T-helper 22 cell (primary cell): ENCODE measurements at regions not wholly inside any gene's neighbourhood (a gene's known extent, or its start where the extent isn't known, plus 50 kb on each side); places are given as distances from the start of the nearest gene placed in this dataset.
"Not testable (repeated sequence)": the region's sequence is repeated elsewhere in the genome, so short reads cannot be mapped to it uniquely, and the experiment has no call there.

Experiments used
- DNase-seq: peaks from one replicate; pipeline ENCODE4 v3.0.0-alpha.2; 2020; ENCODE audit warnings: low read depth

DNA sequence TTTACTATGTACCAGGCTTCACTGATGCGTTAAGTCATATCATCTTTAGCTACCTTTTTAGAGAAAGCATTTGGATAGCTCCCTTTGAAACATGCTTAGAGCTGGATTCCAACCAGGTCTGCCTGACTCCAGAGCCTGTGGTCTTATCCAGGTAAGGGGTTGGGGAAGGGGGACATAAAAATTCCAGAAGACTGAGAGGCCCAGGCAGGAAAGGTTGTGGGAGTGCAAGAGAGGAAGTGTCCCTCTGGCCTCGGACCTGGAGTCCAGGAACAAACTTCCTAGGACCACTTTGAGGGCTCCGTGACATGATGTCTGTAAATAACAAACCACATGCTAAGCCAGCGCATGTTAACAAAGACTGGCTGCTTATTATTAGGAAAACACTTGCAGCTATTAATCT lies 163.0 kb upstream of the KCNG1 start:
- DNase-seq, result no peak

DNA sequence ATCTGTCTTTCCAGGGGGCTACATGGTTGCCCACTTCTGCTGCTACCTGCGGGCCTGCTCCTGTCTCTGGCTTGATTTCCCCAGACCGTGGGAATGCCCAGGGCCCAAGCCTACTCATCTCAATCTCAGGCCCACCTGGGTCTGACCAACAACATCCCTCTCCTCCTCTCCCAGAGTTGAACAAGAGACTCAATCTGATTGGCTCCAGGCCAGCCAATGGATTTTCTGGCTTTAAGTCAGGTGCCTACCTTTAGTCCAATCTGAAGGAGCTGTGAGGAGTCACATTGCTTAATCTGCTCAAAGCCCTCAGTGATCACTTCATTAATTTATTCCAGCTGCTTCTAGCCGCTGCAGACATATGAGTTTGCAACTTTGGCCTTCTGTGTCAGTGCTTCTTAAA lies 162.4 kb upstream of the KCNG1 start:
- no peak for DNase-seq

DNA sequence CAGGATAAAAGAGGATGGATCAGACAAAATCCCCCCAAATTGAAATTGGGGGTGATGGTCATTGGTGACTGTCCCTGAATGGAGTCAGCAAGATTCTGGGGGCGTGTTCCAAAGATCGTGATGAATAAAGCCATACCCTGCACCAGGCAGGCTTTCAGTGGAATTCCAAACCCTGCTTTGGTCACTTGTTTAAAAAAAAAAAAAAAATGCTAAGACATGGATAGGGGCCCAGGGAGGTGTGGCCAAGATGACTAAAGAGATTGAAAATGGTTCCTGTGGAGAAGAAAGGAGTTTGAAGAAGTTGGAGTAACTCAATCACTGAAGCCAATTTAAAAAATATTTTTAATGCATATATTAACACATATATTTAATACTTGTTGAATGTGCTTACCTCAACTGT lies 161.4 kb upstream of the KCNG1 start:
- DNase-seq, result no peak

DNA sequence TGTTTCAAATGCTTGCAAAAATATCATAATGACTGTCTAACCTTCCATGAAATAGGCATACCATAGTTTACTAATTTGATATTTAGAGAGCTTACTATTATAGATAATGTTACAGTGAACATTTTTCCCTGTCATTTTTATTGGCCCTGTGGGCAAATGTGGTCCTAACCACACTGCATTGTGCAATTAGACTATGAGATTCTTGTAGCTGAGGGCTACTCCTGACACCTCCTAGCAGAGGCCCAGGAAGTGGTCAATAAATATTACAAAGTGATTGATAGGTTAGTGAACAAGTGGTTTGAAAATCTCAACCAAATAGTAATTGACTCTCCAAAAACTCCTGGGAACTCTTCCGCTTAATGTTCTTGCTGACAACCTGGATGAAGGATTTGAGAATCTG lies 160.5 kb upstream of the KCNG1 start:
- DNase-seq, result no peak

DNA sequence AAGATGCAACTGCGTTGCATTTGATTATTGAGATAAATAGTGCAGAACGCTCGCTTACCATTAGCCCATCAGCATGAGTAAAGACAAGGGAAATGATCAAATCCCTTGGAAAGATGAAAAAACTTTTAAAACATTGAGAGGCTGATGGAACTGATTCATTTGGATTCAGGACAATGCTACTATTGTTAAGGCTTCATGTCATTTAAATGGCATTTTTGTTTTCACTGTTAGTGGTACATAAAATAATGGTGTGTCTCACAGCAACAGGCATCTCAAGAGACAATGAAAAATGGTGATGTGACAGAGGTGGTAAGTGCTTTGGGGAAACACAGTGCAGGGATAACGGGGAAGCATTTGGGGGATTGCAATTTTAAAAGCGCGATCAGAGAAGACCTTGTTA lies 159.7 kb upstream of the KCNG1 start:
- no peak for DNase-seq

DNA sequence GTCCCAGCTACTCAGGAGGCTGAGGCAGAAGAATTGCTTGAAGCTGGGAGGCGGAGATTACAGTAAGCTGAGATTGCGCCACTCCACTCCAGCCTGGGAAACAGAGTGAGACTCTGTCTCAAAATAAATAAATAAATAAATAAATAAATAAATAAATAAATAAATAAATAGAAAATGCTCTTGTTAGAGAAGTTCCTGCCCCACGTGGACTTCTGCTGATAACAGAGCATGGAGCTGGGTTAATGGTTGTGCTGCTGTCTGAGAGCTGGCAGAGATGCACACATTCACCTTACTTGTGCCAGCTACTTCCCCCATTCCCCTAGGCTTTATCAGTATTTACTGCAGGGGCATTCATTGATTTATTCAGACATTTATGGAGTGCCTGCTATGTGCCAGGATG lies 155.2 kb upstream of the KCNG1 start:
- no peak for DNase-seq

DNA sequence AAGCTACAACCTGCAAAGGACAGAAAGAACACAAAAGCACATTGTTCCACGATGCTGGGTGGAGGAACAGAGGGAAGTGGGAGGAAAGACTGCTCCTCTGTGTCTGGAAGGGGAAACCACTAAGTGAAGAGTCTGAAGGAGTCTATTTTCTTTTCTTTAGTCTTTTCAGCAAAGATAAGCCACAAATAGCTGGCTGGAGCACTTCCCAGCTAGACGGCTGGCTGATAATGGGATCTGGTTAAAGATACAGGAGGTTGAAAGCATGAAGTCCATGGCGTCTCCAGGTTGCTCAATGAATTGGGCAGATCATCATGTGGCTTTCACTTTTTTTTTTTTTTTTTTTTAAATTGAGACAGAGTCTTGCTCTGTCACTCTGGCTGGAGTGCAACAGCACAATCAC lies 154.0 kb upstream of the KCNG1 start:
- no peak for DNase-seq

DNA sequence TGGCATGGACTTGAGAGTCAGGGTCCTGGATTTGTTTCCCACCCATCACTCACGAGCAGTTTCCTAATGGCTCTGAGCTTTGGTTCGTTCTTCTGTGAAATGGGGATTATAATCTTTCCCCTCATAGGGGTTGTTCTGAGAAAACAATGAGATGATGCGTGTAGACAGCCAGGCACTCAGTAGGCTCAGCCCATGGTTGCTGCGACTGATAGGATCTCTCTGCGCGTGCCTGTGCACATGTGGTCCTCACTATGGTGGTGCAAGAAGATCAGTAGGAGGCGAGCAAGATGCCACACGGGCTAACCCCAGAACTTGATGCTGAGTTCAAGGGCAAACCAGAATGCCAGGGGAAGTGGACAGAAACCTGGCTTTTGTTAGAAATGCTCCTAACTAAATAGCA lies 153.5 kb upstream of the KCNG1 start:
- DNase-seq, result no peak

DNA sequence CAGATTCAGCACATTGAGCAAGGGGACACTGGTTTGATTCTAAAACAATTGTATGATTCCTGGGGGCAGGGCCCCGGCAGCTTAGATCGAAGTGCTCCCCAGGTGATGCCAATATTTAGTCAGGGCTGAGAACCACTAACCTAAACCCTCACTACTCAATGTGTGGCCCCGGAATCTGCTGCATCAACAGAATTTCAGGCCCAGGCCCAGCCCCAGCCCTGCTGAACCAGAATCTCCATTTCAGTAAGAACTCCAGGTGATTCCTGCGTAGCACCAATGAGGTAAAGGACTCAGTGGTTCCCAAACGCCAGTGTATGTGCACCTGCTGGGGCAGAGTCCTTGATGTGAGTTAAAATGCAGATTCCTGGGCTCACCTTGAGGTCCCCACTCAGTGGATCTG lies 152.8 kb upstream of the KCNG1 start:
- DNase-seq, result no peak

DNA sequence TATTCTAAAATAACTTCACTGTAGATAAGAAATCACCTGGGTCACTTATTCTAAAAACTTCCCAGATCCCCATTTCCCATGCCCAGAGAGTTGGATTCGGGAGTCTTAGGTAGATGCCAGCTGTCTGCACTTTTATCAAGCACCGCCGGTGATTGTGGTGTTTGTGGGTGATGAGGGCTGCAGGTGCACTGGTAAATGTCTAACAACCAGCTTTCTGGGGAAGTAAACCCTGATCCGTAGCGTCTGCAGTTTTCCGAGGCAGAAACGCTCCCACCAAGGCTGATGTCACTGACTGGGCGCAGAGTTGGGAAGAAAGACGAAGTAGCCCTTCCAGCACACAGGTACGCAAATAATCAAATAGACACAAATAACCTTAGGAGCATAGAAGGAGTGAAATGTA lies 152.2 kb upstream of the KCNG1 start:
- no peak for DNase-seq

DNA sequence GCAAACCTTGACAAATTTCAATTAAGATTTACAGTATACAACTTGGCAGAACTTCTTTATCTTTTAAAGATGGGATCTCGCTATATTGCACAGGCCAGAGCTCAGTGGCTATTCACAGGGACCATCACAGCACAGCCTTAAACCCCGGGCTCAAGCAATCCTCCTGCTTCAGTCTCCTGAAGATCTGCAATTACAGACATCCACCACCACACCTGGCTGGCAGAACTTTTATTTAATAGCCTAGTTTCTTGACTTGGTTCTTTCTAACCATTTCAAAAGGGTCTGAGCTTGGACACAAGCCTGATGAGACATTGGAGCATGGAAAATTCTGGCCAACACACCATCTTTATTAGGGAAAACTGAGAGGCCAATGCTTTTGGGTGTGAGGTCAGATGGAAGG lies 151.6 kb upstream of the KCNG1 start:
- DNase-seq, result no peak

DNA sequence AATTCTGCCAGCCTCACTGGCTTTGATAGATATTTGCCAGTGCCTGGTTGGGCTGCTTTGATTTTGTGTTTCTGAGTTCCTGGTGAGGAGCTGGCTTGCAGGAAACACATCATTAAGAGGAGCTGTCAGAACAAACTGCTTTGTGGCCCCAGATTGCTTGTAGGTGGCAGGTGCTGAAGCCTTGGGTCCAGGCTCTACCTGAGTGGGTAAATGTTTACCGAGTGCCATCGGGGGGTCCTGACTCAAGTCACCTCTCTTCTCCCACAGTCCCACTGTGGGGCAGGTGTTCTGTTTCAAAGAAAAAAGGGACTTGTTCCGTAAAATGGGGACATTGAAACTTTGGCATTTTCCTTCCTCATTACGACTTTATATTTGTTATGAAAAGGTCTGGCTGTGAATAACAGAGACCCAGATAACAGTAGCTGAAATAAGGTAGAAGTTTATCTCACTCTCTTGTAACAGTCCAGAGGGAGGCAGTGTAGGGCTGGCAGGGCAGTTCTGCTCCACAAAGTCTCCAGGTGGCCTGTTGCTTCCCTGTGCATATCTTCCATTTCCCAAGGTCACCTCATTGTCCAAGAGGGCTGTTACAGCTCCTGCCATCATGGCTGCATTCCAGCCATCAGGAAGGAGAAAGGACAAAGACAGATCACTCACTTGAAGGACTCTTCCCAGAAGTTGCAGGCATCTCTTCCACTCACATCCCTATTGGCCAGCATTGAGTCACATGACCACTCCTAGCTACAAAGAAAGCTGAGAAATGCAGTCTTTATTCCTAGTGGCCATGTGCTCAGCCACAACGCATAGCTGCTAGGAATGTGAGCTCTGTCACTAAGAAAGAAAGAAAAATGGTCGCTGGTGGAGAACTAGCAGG lies 149.9 kb upstream of the KCNG1 start:
- no peak for DNase-seq

DNA sequence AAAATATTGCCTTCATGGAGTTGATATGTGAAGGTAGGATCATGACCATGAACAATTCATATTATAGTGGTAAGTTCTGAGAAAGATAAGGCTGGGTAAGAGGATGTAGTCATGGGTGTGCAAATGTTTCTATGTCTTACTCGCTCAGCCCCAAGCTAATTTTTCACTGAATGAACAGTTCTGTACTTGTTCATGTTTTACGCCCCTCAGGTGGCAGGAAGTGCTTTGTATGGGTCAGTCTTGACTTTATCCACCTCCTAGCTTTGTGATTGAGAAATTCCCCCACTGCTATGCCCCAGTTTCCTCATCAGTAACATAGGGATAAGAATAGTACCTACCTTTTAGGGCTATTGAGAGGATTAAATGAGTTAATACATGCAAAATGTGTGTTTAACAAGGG lies 148.2 kb upstream of the KCNG1 start:
- no peak for DNase-seq

DNA sequence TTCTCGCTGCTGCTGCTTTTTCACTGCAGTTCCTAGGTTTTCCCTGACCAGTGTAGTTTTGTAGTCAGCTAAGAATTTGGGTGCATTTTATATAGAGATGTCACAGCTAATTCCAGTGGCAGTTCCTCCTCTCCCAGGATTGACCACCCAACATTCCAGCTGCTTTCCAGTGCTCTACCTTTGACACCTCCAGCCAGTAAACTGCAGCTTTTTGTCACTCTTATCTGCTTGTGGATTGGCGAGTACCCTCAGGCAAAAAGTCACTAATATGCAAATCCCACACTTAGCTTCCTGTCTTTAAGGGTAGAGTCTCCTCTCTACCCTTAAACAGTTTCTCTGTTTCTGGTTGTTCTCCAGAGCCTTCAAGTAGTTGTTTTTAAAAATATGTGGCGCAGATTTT lies 146.9 kb upstream of the KCNG1 start:
- no peak for DNase-seq

DNA sequence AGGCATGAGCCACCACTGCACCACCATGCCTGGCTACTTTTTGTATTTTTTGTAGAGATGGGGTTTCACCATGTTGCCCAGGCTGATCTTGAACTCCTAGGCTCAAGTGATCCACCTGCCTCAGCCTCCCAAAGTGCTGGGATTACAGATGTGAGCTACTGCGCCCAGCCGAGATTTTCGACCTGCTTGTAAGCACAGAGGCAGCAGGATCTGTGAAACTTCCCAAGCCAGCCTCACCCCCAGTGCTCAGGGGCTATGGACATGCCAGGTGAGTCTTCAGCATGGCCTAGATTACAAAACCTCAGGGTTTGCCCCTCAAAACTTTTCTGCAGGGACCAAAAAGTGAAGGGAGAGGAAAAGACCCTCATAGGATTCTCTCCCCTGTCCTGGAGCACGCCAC lies 145.0 kb upstream of the KCNG1 start:
- not testable (repeated sequence) for DNase-seq

DNA sequence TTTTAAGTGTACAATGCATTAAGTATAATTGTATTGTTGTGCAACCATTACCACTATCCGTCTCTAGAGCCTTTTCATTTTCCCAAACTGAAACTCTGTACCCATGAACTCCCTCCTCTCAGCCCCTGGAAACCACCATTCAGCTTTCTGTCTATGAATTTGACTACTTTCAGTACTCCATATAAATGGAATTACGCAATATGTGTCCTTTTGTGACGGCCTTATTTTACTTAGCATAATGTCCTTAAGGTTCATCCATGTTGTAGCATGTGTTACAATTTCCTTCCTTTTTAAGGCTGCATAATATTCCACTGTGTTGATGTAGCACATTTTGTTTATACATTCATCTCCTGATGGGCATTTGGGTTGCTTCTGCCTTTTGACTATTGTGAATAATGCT lies 143.6 kb upstream of the KCNG1 start:
- DNase-seq, result no peak

DNA sequence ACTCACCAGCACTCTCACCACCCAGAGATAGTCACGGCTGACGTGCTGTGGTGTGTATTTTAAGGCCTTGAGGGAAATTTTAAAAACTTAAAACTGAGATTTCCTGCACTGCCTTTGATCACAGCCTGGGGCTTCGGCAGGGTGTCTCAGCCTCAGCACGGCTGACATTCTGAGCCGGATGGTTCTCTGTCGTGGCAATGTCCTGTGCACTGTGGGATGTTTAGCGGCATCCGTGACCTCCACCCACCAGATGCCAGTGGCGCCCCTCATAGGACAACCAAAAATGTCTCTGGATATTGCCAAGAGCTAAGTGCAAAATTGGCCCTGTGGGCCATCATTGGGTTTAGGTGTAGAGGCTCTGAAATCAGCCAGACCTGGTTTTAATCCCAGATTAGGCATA lies 142.2 kb upstream of the KCNG1 start:
- no peak for DNase-seq

DNA sequence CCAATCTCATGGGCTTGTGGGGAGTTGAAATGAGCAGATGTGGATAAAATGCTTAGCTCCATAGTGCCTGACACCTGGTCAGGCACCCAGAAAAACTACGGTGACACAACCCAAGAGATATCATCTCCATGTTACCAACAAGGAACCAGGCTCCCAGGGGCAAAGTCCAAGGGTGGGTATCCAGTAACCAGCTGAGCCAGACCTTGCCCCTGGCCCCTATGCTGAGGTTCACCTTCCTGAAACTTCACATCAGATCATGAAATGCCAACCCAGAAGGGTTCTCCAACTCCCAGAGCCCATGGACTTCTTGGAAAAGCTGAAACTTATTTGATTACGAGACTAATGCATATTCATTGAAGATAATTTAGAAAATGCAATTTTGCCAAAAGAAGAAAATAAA lies 141.8 kb upstream of the KCNG1 start:
- no peak for DNase-seq

DNA sequence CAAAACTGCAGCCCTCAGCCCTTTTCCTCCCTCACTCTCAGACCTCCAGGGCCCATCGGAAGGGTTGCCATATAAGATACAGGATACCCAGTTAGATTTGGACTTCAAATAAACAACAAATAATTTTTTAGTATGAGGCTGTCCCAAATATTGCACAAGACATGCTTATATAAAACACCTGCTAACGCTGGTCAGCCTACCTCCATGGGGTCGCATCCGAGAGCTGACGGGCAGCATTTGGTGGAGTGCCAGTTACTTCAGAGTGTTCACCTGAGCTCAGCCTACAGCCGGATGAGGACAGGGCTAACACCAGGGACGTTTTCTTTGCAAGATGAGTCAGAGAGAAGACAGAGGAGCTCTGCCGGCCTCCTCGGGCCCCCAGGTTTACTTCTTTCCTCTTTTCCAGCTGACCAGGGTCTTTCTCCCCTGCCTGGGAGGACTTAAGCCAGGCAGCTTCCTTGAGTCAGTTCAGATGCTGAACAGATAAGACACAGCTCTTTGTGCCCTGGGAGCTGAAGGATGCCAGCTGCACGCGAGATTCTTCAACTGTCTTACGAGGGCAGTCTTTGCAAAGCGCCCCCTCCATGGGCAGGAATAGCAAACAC lies 141.2 kb upstream of the KCNG1 start:
- DNase-seq, result no peak

DNA sequence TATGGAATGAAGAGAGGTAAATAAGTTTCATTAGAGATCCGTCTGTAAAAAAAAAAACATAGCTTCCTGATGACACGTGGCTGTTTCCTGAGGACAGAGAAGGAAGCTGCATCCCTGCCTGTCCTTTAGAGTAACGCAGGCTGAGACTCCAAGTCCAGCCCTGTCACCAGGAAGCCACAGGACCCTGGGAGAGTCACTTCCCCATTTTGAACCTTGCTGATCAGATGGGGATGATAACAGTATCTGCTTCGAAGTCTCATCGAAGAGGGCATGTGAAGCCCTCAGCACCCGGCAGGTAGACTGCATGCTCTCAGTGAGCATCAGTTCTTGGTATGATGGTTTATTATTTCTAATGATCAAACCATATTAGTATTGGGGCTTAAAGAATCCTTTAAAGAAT lies 139.1 kb upstream of the KCNG1 start:
- DNase-seq, result no peak

DNA sequence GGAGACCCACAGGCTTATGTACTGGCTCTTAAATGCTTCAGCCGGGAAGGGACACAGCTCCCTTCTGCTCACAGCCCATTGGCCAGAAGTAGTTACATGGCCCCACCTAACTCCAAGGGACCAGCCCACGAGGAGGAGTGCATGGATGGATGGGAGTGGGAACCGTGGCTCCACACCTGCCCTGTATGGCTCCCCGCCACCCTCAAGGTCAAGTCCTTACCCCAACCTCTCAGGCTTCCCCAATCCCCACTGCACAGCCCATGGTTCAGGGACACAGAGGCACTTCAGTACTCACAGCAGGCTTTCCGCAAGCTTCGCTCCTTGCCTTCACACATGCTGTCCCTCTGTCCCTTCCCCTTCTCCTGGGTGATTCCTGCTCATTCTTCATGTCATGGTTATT lies 137.9 kb upstream of the KCNG1 start:
- DNase-seq, result no peak

DNA sequence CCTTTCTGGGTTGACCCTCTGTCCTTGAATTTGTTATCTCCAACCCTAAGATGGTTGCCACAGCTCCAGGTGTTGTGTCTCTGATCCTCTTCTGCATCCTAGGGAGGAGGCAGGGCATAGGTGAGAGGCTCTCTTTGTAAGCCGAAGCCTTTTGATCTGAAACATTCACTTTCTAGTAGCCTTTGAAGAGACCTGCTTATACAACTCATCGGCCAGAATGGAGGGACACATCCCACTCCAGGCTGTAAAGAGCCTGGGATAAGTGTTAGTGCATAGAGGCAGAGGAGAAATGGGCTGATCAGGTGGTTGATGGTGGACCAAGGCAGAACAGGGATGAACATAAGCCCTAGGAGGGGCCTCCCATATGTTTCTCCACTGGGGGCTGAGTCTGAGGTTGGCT lies 137.1 kb upstream of the KCNG1 start:
- no peak for DNase-seq

DNA sequence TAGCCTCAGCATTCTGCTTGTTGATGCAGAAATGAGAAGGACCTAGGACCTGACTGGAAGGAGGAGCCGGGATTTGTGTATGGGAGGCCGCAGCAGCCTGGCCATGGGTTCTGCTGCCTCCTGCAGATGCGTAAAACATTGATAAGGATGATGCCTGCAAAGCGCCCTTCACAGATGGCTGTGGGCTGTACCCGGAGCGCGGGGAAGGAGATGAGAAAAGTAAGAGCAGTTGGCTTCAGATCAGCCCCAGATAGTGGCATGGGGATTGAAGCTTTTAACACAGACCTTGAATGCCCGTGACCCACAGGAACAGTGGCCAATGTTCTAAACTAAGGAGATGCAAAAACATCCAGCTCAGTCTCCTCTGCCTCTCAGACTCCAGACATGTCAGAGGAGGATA lies 136.4 kb upstream of the KCNG1 start:
- no peak for DNase-seq

DNA sequence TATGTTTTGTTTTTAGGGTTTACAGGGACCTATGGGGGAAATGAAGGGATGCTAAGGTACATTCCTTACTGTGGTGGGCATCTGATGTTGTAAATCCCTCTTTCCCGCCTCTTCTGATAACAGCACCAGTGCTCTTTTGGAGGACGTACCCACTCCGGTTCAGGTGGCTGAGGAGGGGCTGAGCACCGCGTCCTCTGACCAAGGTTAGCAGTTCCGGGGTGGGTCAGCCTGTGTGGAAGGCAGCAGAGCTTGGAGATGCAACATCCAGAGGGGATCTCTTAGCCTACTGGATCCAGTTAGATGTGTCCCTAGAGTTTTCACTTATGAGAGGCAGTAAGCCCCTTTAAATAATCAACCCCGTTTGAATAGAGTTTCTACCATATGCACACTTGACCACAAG lies 135.3 kb upstream of the KCNG1 start:
- DNase-seq, result no peak
